PC-9 (cell line): ENCODE measurements at regions not wholly inside any gene's neighbourhood (a gene's known extent, or its start where the extent isn't known, plus 50 kb on each side); places are given as distances from the start of the nearest gene placed in this dataset.

Experiments
- BruUV-seq: library from RNA; stranded (reverse); fragments of 400-500 nt; replicated peaks from 2 replicates; lab custom pipeline; 2021; lab: Mats Ljungman, UMichigan
- CTCF ChIA-PET: fragments of 300-600 bp; sonication (Branson Sonifier 250); formaldehyde crosslinking; loops from one replicate; lab custom pipeline; 2022; ENCODE audit warnings: antibody characterized with exemption; lab: Charles Lee
- POLR2A ChIA-PET: fragments of 300-600 bp; sonication (Branson Sonifier 250); formaldehyde crosslinking; loops from one replicate; lab custom pipeline; 2022; ENCODE audit warnings: antibody characterized with exemption; ENCODE audit not compliant: unreplicated experiment; lab: Charles Lee
- DNase-seq, 2 experiments: peaks; one replicate each; pipeline versions ENCODE4 v3.0.0 to v3.0.0-alpha.2; 2015 to 2022; ENCODE audit warnings: mixed read lengths in 1 of 2
- H2AFZ ChIP-seq: fragments of 200-600 bp; sonication (generic); 2 replicates; pipeline ENCODE4 v1.8.1; 2017; ENCODE audit warnings: antibody characterized with exemption
- H3F3A ChIP-seq: fragments of 200-600 bp; sonication (generic); 2 replicates; pipeline ENCODE4 v1.8.1; 2017; ENCODE audit warnings: antibody characterized with exemption, mild to moderate bottlenecking, low read depth; ENCODE audit not compliant: insufficient read depth
- H3K27ac ChIP-seq: fragments of 200-600 bp; sonication (generic); 2 replicates; pipeline ENCODE4 v1.6.1; 2016; ENCODE audit warnings: mixed run types
- H3K27me3 ChIP-seq: fragments of 200-600 bp; sonication (generic); 2 replicates; pipeline ENCODE4 v1.6.1; 2016; ENCODE audit warnings: low read depth, mixed run types; ENCODE audit not compliant: insufficient read depth
- H3K36me3 ChIP-seq: fragments of 200-600 bp; sonication (generic); 2 replicates; pipeline ENCODE4 v1.6.1; 2016; ENCODE audit warnings: low read depth, mixed run types
- H3K4me1 ChIP-seq: fragments of 200-600 bp; sonication (generic); replicated peaks from 2 replicates; pipeline ENCODE4 v1.6.1; 2016; ENCODE audit warnings: mixed run types; ENCODE audit not compliant: insufficient read depth
- H3K4me2 ChIP-seq: fragments of 200-600 bp; sonication (generic); 2 replicates; pipeline ENCODE4 v1.6.1; 2017; ENCODE audit warnings: mixed run types
- H3K4me3 ChIP-seq: fragments of 200-600 bp; sonication (generic); 2 replicates; pipeline ENCODE4 v1.6.1; 2016; ENCODE audit warnings: mixed run types
- H3K79me2 ChIP-seq: fragments of 200-600 bp; sonication (generic); 2 replicates; pipeline ENCODE4 v1.6.1; 2017; ENCODE audit warnings: low read depth, mixed run types
- H3K9me2 ChIP-seq: fragments of 200-600 bp; sonication (generic); 2 replicates; pipeline ENCODE4 v1.8.1; 2017; ENCODE audit warnings: mild to moderate bottlenecking; ENCODE audit not compliant: insufficient read depth
- H3K9me3 ChIP-seq: fragments of 200-600 bp; sonication (generic); 2 replicates; pipeline ENCODE4 v1.8.1; 2016; ENCODE audit warnings: low read depth; ENCODE audit not compliant: insufficient read depth
- H4K20me1 ChIP-seq: fragments of 200-600 bp; sonication (generic); 2 replicates; pipeline ENCODE4 v1.8.1; 2017; ENCODE audit not compliant: insufficient read depth
- EZH2 ChIP-seq: fragments of 200-600 bp; sonication (generic); IDR thresholded peaks from 2 replicates; pipeline ENCODE4 v1.8.0; 2017; ENCODE audit warnings: antibody characterized with exemption, low read depth
- intact Hi-C: fragments of 100-400 bp; cut with micrococcal nuclease; formaldehyde crosslinking; loops from one replicate; pipeline ENCODE4 v1.10.0; 2022; ENCODE audit not compliant: unreplicated experiment
- TF ChIP-seq, protein P1 (sequence below): fragments of 200-600 bp; sonication (generic); conservative IDR thresholded peaks from 2 replicates; pipeline ENCODE4 v1.6.1; 2017; ENCODE audit warnings: mixed run types, antibody characterized with exemption, mild to moderate bottlenecking, moderate library complexity

DNA sequence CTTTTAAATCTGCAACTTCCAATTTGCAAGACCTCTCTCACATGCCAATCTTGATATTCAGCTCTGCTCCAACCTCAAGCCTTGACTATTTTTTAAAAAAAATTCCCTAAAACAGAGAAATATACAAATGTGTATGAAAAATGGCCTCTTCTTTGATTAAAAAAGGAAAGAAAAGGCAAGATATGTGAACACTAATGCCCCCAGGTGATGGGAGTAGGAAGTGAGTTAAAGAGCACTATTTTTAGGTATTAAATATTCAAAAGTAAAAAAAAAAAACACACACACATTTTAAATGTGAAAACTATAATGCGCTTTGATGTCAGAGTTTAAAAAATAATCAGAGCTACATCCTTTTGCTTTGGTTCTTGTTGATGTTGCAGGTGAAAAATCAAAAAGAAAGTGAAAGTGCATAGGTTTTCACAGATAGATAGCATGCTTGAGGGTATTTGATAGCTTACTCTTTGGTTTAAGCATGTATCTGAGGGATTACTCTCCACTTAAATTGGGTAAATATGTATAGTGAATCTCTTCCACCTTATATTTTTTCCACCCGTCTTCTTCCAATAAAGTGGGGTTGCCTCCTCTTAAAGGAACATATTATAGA, 406.0 kb upstream of the POU3F3 start:
- peaks cover 17% of the 10 kb centered on the region; the same call in 1 of the 2 replicates for H3K27me3 ChIP-seq
- BruUV-seq: no TSS peak
- no peak overlapping the region for H3K4me2 ChIP-seq
- H3F3A ChIP-seq: no peaks in the 10 kb centered on the region
- no peaks in the 10 kb centered on the region for H3K9me2 ChIP-seq
- no peaks in the 10 kb centered on the region for H3K4me1 ChIP-seq
- TF ChIP-seq, protein P1, sequence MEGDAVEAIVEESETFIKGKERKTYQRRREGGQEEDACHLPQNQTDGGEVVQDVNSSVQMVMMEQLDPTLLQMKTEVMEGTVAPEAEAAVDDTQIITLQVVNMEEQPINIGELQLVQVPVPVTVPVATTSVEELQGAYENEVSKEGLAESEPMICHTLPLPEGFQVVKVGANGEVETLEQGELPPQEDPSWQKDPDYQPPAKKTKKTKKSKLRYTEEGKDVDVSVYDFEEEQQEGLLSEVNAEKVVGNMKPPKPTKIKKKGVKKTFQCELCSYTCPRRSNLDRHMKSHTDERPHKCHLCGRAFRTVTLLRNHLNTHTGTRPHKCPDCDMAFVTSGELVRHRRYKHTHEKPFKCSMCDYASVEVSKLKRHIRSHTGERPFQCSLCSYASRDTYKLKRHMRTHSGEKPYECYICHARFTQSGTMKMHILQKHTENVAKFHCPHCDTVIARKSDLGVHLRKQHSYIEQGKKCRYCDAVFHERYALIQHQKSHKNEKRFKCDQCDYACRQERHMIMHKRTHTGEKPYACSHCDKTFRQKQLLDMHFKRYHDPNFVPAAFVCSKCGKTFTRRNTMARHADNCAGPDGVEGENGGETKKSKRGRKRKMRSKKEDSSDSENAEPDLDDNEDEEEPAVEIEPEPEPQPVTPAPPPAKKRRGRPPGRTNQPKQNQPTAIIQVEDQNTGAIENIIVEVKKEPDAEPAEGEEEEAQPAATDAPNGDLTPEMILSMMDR: no peak
- TF ChIP-seq EZH2: no peak
- no peaks in the 10 kb centered on the region for H3K9me3 ChIP-seq
- H3K4me3 ChIP-seq: no peak overlapping the region
- DNase-seq: no peak
- CTCF ChIA-PET: no interaction called here
- no peaks in the 10 kb centered on the region for H4K20me1 ChIP-seq
- no peaks in the 10 kb centered on the region for H3K36me3 ChIP-seq
- POLR2A ChIA-PET: no interaction called here
- no peak overlapping the region for H3K27ac ChIP-seq
- intact Hi-C loops: no loop called here
- no peaks in the 10 kb centered on the region for H3K79me2 ChIP-seq
- no peak overlapping the region for H2AFZ ChIP-seq

DNA sequence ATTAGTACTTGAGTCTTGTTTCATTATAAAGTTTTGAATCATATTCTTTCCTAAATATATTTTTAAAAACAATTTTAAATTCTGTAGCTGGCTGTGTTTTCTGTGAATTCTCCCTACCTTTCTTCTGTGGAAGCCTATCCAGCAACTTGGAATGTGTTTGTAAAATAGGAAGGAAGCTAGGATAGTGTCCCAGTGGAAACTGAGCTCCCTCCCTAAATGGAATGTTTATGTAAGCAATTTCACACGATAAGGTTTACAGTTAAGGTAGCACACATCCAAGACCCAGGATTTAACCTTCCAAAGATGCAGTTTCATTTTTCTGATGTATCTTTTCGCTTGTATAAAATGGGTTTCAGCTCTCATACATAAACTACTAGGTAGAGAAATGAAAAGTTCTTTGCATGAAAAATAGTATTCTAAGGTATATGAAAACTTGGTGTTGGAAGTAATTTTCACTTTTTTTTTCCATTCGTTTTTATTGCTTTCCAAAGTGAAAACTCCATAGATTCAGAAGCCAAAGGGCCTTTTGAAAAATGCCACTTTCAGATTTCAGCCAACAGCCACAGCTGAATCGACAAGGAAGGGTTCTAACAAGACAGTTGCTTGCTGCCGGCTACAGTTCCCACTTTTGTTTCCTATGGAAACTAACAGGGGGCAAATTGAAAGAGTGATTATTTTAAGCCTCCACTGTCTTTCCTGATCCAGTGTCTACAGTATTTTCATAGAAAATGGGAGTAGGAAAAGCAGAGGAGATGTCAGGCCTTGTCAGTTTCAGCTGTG, 405.1 kb upstream of the POU3F3 start:
- Histone ChIP-seq H3K27me3 (peaks cover 17% of the 10 kb centered on the region; the same call in 1 of the 2 replicates), H3K79me2 (no peaks in the 10 kb centered on the region), H3K36me3 (no peaks in the 10 kb centered on the region), H3K9me2 (no peaks in the 10 kb centered on the region), H4K20me1 (no peaks in the 10 kb centered on the region), H3K27ac (no peak overlapping the region), H3K4me3 (no peak overlapping the region), H2AFZ (no peak overlapping the region), H3K4me2 (no peak overlapping the region), H3K9me3 (no peaks in the 10 kb centered on the region), H3K4me1 (no peaks in the 10 kb centered on the region), H3F3A (no peaks in the 10 kb centered on the region)
- POLR2A ChIA-PET: no interaction called here
- no peak for DNase-seq
- intact Hi-C loops: no loop called here
- TF ChIP-seq, protein P1: no peak
- no peak for TF ChIP-seq EZH2
- CTCF ChIA-PET: no interaction called here
- BruUV-seq: no TSS peak

DNA sequence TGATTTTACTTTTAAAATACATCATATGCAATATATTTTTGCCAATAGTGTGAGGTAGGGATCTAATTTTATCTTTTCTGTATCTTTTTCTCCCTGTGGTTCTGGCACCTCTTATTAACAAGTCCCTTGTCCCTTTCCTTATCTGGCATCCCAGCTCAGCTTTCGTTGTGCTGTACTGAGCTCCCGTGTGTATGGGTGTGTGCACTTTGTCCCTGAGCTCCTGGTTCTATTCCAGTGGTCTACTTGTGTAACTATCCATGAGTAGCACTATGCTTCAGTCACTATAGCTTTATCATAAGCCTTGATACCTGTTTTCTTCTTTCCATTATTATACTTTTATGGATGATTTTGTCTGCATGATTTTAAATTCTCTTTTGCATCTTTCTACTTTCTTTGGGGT, 401.4 kb upstream of the POU3F3 start:
- BruUV-seq: no TSS peak
- intact Hi-C loops: no loop called here

More for the DNA sequence above, 401.4 kb upstream of the POU3F3 start:
- Histone ChIP-seq H3K36me3 (no peaks in the 10 kb centered on the region), H3K27ac (no peak overlapping the region), H4K20me1 (no peaks in the 10 kb centered on the region), H3K4me3 (no peak overlapping the region), H2AFZ (no peak overlapping the region), H3K27me3 (peaks cover 14% of the 10 kb centered on the region; the same call in 1 of the 2 replicates), H3K9me3 (no peaks in the 10 kb centered on the region), H3K4me2 (no peak overlapping the region), H3K79me2 (no peaks in the 10 kb centered on the region), H3K9me2 (no peaks in the 10 kb centered on the region), H3K4me1 (no peaks in the 10 kb centered on the region), H3F3A (no peaks in the 10 kb centered on the region)
- CTCF ChIA-PET: no interaction called here
- TF ChIP-seq, protein P1: no peak
- no peak for TF ChIP-seq EZH2
- POLR2A ChIA-PET: no interaction called here
- DNase-seq: no peak
